ENCODE measurements at regions not wholly inside any gene's neighbourhood (a gene's known extent, or its start where the extent isn't known, plus 50 kb on each side); places are given as distances from the start of the nearest gene placed in this dataset.

GRCh38 chr5:145014109-145014508, 821.0 kb downstream of the PRELID2 start:
- TF ChIP-seq CTCF (IDR thresholded peaks at IDR 0.05) = no peak

- TF ChIP-seq CTCF (IDR thresholded peaks at IDR 0.05) = no peak
Measured at GRCh38 chr5:145010834-145011233, 824.3 kb downstream of the PRELID2 start.

- no peak for TF ChIP-seq CTCF (IDR thresholded peaks at IDR 0.05)
Measured at GRCh38 chr5:145008876-145009530, 826.1 kb downstream of the PRELID2 start.

- TF ChIP-seq CTCF (IDR thresholded peaks at IDR 0.05) = no peak
Measured at GRCh38 chr5:144983101-144983500, 812.4 kb downstream of the KCTD16 start.

GRCh38 chr5:144979516-144980264, 809.0 kb downstream of the KCTD16 start:
- TF ChIP-seq CTCF (IDR thresholded peaks at IDR 0.05) = no peak

DNA sequence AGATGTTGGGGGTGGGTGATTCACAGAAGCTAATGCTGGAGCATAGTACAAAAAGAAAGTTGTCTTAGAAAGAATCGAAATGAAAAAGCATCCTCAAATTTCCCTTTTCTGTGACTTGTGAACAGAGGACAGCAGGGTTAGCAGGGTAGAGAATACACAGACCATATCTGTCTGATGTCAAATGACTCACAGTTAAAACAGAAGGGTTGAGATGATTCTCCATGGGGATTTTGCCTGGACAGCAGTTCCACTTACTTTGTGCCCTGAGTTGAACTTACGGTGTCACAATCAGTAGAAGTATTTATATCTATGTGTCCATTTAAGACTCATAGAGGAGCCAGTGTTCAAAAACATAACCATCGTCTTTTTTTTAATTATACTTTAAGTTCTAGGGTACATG, 801.6 kb downstream of the KCTD16 start:
- no peak for TF ChIP-seq CTCF (IDR thresholded peaks at IDR 0.05)

GRCh38 chr5:144971108-144971850, 800.6 kb downstream of the KCTD16 start:
- TF ChIP-seq CTCF (IDR thresholded peaks at IDR 0.05) = no peak

Measured in LNCAP (cell line).